ENCODE measurements at regions not wholly inside any gene's neighbourhood (a gene's known extent, or its start where the extent isn't known, plus 50 kb on each side); places are given as distances from the start of the nearest gene placed in this dataset.
A peak's percentile ranks its signal among the peaks of the same experiment; 100 is the strongest.

- no peaks in the 10 kb centered on the region for H3K36me3 ChIP-seq
- H3K4me3 ChIP-seq: no peak overlapping the region
- no peak for ATAC-seq
- intact Hi-C loops (cut with DNase I): no loop called here
- no peak for DNase-seq
- no peaks in the 10 kb centered on the region for H3K27me3 ChIP-seq (ENCODE audit: low read depth)
- no peak overlapping the region for H3K27ac ChIP-seq
- no peaks in the 10 kb centered on the region for H3K9me3 ChIP-seq
- no peak for TF ChIP-seq CTCF (IDR thresholded peaks at IDR 0.05)
- no peaks in the 10 kb centered on the region for H3K4me1 ChIP-seq
Observed at GRCh38 chr10:31081937-31082840, 50.5 kb upstream of the ZNF438 start.

GRCh38 chr10:31083765-31084184, 52.1 kb upstream of the ZNF438 start:
- H3K4me3 ChIP-seq: no peak overlapping the region
- TF ChIP-seq CTCF (IDR thresholded peaks at IDR 0.05): peak; percentile 53
- no peak overlapping the region for H3K27ac ChIP-seq
- no peaks in the 10 kb centered on the region for H3K27me3 ChIP-seq (ENCODE audit: low read depth)
- DNase-seq (peak; percentile 53), ATAC-seq (peak; percentile 67 to 84)
- intact Hi-C loops (cut with DNase I): no loop called here
- no peaks in the 10 kb centered on the region for H3K9me3 ChIP-seq
- no peaks in the 10 kb centered on the region for H3K4me1 ChIP-seq
- no peaks in the 10 kb centered on the region for H3K36me3 ChIP-seq

- H3K27me3 ChIP-seq (ENCODE audit: low read depth): no peaks in the 10 kb centered on the region
- H3K36me3 ChIP-seq: no peaks in the 10 kb centered on the region
- no peak overlapping the region for H3K4me3 ChIP-seq
- TF ChIP-seq CTCF (IDR thresholded peaks at IDR 0.05): no peak
- ATAC-seq: no peak
- no peaks in the 10 kb centered on the region for H3K9me3 ChIP-seq
- intact Hi-C loops (cut with DNase I): no loop called here
- H3K4me1 ChIP-seq: no peaks in the 10 kb centered on the region
- no peak overlapping the region for H3K27ac ChIP-seq
- DNase-seq: no peak
Observed at GRCh38 chr10:31087011-31087410, 55.3 kb upstream of the ZNF438 start.

GRCh38 chr10:31087851-31088250, 56.2 kb upstream of the ZNF438 start:
- intact Hi-C loops (cut with DNase I): no loop called here

GRCh38 chr10:31090894-31091607, 59.4 kb upstream of the ZNF438 start:
- H3K27me3 ChIP-seq (ENCODE audit: low read depth): no peaks in the 10 kb centered on the region
- H3K36me3 ChIP-seq: no peaks in the 10 kb centered on the region
- TF ChIP-seq CTCF (IDR thresholded peaks at IDR 0.05): no peak
- no peak for DNase-seq
- H3K4me3 ChIP-seq: no peak overlapping the region
- H3K27ac ChIP-seq: no peak overlapping the region
- no peak for ATAC-seq
- no peaks in the 10 kb centered on the region for H3K4me1 ChIP-seq
- no peaks in the 10 kb centered on the region for H3K9me3 ChIP-seq
- intact Hi-C loops (cut with DNase I): no loop called here

More at GRCh38 chr10:31087851-31088250, 56.2 kb upstream of the ZNF438 start:
- ATAC-seq: no peak
- Histone ChIP-seq H3K4me3 (no peak overlapping the region), H3K27me3 (ENCODE audit: low read depth) (no peaks in the 10 kb centered on the region), H3K4me1 (no peaks in the 10 kb centered on the region), H3K9me3 (no peaks in the 10 kb centered on the region), H3K27ac (no peak overlapping the region), H3K36me3 (no peaks in the 10 kb centered on the region)
- no peak for TF ChIP-seq CTCF (IDR thresholded peaks at IDR 0.05)
- no peak for DNase-seq

Measured in lower lobe of right lung (tissue), 2 donors.